ENCODE measurements at regions not wholly inside any gene's neighbourhood (a gene's known extent, or its start where the extent isn't known, plus 50 kb on each side); places are given as distances from the start of the nearest gene placed in this dataset.
"Not testable (repeated sequence)": the region's sequence is repeated elsewhere in the genome, so short reads cannot be mapped to it uniquely, and the experiment has no call there.

DNA sequence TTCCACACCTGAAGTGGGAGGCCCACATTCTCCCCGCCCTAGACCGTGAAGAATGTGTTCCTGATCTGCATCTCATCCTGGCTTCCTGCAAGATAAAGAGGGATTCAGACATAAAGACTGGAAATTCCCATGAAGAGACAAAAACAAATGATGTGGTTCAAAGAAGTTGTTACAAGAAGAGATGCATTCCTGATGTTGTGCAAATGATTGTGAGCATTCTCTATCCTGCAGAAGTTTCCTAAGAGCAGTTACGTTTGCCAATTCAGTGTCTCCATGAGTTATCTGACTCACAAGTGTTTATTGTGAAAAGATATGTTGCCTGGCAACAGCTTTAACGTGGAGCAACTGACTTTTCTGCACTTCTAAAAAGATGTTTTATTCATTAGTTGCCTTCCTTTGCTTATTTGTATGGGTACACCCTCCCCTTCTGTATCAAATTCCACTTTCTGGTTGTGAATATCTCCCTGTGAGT is 107.8 kb downstream of the ZIC4 start:
- Histone ChIP-seq H2BK120ac (ENCODE audit: low read depth, low read length) (no peak overlapping the region), H3K23ac (ENCODE audit: low read length in 2 of 2) (no peak overlapping the region), H3K18ac (ENCODE audit: low read depth in 1 of 2, low read length in 2 of 2) (no peak overlapping the region), H3K79me1 (replicated peaks; ENCODE audit: low read length, poor library complexity, severe bottlenecking) (no peaks in the 10 kb centered on the region), H3K14ac (ENCODE audit: low read length in 2 of 2) (no peak overlapping the region), H3K4me3 (ENCODE audit: insufficient read depth in 1 of 2, low read depth in 1 of 2, low read length in 2 of 2) (no peak overlapping the region), H2BK5ac (ENCODE audit: low read depth, low read length, poor library complexity, severe bottlenecking) (no peak overlapping the region), H2BK12ac (ENCODE audit: low read length in 2 of 2) (no peak overlapping the region), H3K27ac (ENCODE audit: low read length, poor library complexity, severe bottlenecking) (no peak overlapping the region), H3K9ac (ENCODE audit: low read length) (peak overlapping the region; percentile 85), H3K4me2 (ENCODE audit: low read length, poor library complexity, severe bottlenecking) (no peak overlapping the region), H2BK15ac (ENCODE audit: low read depth, poor library complexity, severe bottlenecking) (no peak overlapping the region), H3K27me3 (ENCODE audit: control insufficient read depth in 1 of 2, insufficient read depth in 1 of 2, low read length in 2 of 2) (no peaks in the 10 kb centered on the region), H3K4me1 (ENCODE audit: control insufficient read depth, insufficient read depth, low read depth, low read length) (peaks cover 1% of the 10 kb centered on the region), H2AK5ac (ENCODE audit: low read length, severe bottlenecking) (no peak overlapping the region), H3K9me3 (ENCODE audit: control insufficient read depth, low read length) (no peaks in the 10 kb centered on the region), H4K91ac (ENCODE audit: low read length) (no peak overlapping the region), H4K8ac (ENCODE audit: low read length) (no peak overlapping the region), H2AFZ (ENCODE audit: low read depth, low read length) (no peak overlapping the region), H3K36me3 (ENCODE audit: control insufficient read depth in 1 of 2, insufficient read depth in 2 of 2, low read depth in 1 of 2, low read length in 2 of 2) (no peaks in the 10 kb centered on the region), H3K4ac (ENCODE audit: low read depth in 1 of 2, low read length in 2 of 2) (no peak overlapping the region)
- WGBS = 37% methylated on average over 2 of the region's 4 CpGs
- peak; percentile 99 for DNase-seq

DNA sequence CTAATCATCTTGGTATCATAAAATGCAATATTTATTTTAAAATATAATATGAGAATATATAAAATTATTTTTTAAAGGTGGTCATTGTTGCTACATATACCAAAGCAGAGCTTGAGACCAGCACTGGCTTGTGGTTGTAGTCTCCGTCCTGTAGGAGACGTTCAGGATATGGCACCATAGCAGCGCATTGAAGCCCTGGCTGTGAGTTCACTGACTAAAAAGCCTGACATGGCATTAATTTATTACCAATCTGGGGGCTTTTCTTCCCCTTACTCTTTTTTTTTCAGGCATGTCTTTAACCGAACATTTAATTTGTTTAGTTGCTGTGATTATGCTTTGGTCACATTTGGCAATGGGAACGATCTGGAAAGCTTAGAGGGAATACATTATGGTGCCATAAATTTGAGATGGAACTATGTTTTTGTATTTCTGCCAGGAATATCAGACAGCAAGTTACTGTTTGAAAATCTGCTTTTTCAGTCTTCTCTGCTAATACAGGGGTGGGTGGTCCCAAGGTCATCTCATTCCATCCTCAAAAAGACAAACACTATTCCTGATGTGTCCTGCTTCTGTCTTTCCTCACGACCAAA is 108.5 kb downstream of the ZIC4 start:
- no peak overlapping the region for H3K27ac ChIP-seq (ENCODE audit: low read length, poor library complexity, severe bottlenecking)
- no peak overlapping the region for H3K4me2 ChIP-seq (ENCODE audit: low read length, poor library complexity, severe bottlenecking)
- H3K4ac ChIP-seq (ENCODE audit: low read depth in 1 of 2, low read length in 2 of 2) = no peak overlapping the region
- H3K79me1 ChIP-seq (replicated peaks; ENCODE audit: low read length, poor library complexity, severe bottlenecking) = no peaks in the 10 kb centered on the region
- H3K27me3 ChIP-seq (ENCODE audit: control insufficient read depth in 1 of 2, insufficient read depth in 1 of 2, low read length in 2 of 2) = no peaks in the 10 kb centered on the region
- no peak overlapping the region for H4K91ac ChIP-seq (ENCODE audit: low read length)
- no peak overlapping the region for H2BK120ac ChIP-seq (ENCODE audit: low read depth, low read length)
- no peak overlapping the region for H2AK5ac ChIP-seq (ENCODE audit: low read length, severe bottlenecking)
- H3K9ac ChIP-seq (ENCODE audit: low read length) = peak overlapping the region; percentile 85
- no peak overlapping the region for H3K4me3 ChIP-seq (ENCODE audit: insufficient read depth in 1 of 2, low read depth in 1 of 2, low read length in 2 of 2)
- no peak overlapping the region for H4K8ac ChIP-seq (ENCODE audit: low read length)
- H3K36me3 ChIP-seq (ENCODE audit: control insufficient read depth in 1 of 2, insufficient read depth in 2 of 2, low read depth in 1 of 2, low read length in 2 of 2) = no peaks in the 10 kb centered on the region
- H3K18ac ChIP-seq (ENCODE audit: low read depth in 1 of 2, low read length in 2 of 2) = no peak overlapping the region
- H2BK12ac ChIP-seq (ENCODE audit: low read length in 2 of 2) = no peak overlapping the region
- peaks cover 1% of the 10 kb centered on the region for H3K4me1 ChIP-seq (ENCODE audit: control insufficient read depth, insufficient read depth, low read depth, low read length)
- H2BK15ac ChIP-seq (ENCODE audit: low read depth, poor library complexity, severe bottlenecking) = no peak overlapping the region
- no peak for DNase-seq
- H2BK5ac ChIP-seq (ENCODE audit: low read depth, low read length, poor library complexity, severe bottlenecking) = no peak overlapping the region
- no peak overlapping the region for H3K14ac ChIP-seq (ENCODE audit: low read length in 2 of 2)
- no peaks in the 10 kb centered on the region for H3K9me3 ChIP-seq (ENCODE audit: control insufficient read depth, low read length)
- WGBS = 86% methylated on average over 5 of the region's 6 CpGs
- H3K23ac ChIP-seq (ENCODE audit: low read length in 2 of 2) = no peak overlapping the region
- H2AFZ ChIP-seq (ENCODE audit: low read depth, low read length) = no peak overlapping the region

DNA sequence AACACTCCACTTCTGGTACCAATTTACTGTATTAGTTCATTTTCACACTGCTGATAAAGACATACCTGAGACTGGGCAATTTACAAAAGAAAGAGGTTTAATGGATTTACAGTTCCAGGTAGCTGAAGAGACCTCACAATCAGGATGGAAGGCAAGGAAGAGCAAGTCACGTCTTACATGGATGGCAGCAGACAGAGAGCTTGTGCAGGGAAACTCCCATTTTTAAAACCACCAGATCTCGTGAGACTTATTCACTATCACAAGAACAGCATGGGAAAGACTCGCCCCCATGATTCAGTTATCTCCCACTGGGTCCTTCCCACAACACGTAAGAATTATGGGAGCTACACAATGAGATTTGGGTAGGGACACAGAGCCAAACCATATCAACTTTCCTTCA is 119.0 kb downstream of the ZIC4 start:
- H3K4ac ChIP-seq (ENCODE audit: low read depth in 1 of 2, low read length in 2 of 2); H3K14ac ChIP-seq (ENCODE audit: low read length in 2 of 2); H3K4me1 ChIP-seq (ENCODE audit: control insufficient read depth, insufficient read depth, low read depth, low read length); H3K36me3 ChIP-seq (ENCODE audit: control insufficient read depth in 1 of 2, insufficient read depth in 2 of 2, low read depth in 1 of 2, low read length in 2 of 2); H3K27ac ChIP-seq (ENCODE audit: low read length, poor library complexity, severe bottlenecking); H3K18ac ChIP-seq (ENCODE audit: low read depth in 1 of 2, low read length in 2 of 2); H2AK5ac ChIP-seq (ENCODE audit: low read length, severe bottlenecking); H3K4me3 ChIP-seq (ENCODE audit: insufficient read depth in 1 of 2, low read depth in 1 of 2, low read length in 2 of 2); H2BK5ac ChIP-seq (ENCODE audit: low read depth, low read length, poor library complexity, severe bottlenecking); DNase-seq; H2BK12ac ChIP-seq (ENCODE audit: low read length in 2 of 2); H3K9me3 ChIP-seq (ENCODE audit: control insufficient read depth, low read length); H3K27me3 ChIP-seq (ENCODE audit: control insufficient read depth in 1 of 2, insufficient read depth in 1 of 2, low read length in 2 of 2); H3K9ac ChIP-seq (ENCODE audit: low read length); H2BK15ac ChIP-seq (ENCODE audit: low read depth, poor library complexity, severe bottlenecking); H2BK120ac ChIP-seq (ENCODE audit: low read depth, low read length); H3K23ac ChIP-seq (ENCODE audit: low read length in 2 of 2); H2AFZ ChIP-seq (ENCODE audit: low read depth, low read length); H3K4me2 ChIP-seq (ENCODE audit: low read length, poor library complexity, severe bottlenecking); H4K8ac ChIP-seq (ENCODE audit: low read length); H4K91ac ChIP-seq (ENCODE audit: low read length); H3K79me1 ChIP-seq (replicated peaks; ENCODE audit: low read length, poor library complexity, severe bottlenecking): not testable (repeated sequence)
- 83% methylated on average over 4 of the region's 4 CpGs for WGBS

DNA sequence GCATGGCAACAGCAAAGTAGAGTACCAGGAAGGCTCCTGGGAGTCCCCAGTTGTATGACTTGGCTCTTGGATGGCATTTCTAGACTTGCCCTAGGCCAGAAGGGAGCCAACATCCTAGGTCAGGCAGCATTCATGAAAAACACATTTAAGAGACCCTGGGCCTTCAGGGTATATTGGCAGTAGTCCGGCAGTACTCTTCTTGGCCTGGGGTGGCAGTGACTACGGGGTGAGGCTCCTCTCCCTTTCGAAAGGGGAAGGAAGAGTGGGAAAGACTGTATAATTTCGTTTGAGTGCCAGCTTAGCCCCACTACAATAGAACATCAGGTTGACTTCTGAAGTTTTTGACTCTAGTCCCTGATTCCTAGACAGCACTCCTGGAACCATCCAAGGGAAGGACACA is 136.4 kb downstream of the ZIC4 start:
- 70% methylated on average over 4 of the region's 4 CpGs for WGBS
- no peak overlapping the region for H2BK120ac ChIP-seq (ENCODE audit: low read depth, low read length)
- no peak overlapping the region for H2AFZ ChIP-seq (ENCODE audit: low read depth, low read length)
- no peak overlapping the region for H2AK5ac ChIP-seq (ENCODE audit: low read length, severe bottlenecking)
- no peak for DNase-seq
- H3K4me3 ChIP-seq (ENCODE audit: insufficient read depth in 1 of 2, low read depth in 1 of 2, low read length in 2 of 2) = no peak overlapping the region
- no peak overlapping the region for H4K91ac ChIP-seq (ENCODE audit: low read length)
- no peak overlapping the region for H3K4me2 ChIP-seq (ENCODE audit: low read length, poor library complexity, severe bottlenecking)
- H3K9me3 ChIP-seq (ENCODE audit: control insufficient read depth, low read length) = peaks cover 17% of the 10 kb centered on the region
- no peak overlapping the region for H3K27ac ChIP-seq (ENCODE audit: low read length, poor library complexity, severe bottlenecking)
- H3K4me1 ChIP-seq (ENCODE audit: control insufficient read depth, insufficient read depth, low read depth, low read length) = no peaks in the 10 kb centered on the region
- no peak overlapping the region for H2BK12ac ChIP-seq (ENCODE audit: low read length in 2 of 2)
- no peak overlapping the region for H3K4ac ChIP-seq (ENCODE audit: low read depth in 1 of 2, low read length in 2 of 2)
- H2BK5ac ChIP-seq (ENCODE audit: low read depth, low read length, poor library complexity, severe bottlenecking) = no peak overlapping the region
- H4K8ac ChIP-seq (ENCODE audit: low read length) = no peak overlapping the region
- H3K27me3 ChIP-seq (ENCODE audit: control insufficient read depth in 1 of 2, insufficient read depth in 1 of 2, low read length in 2 of 2) = no peaks in the 10 kb centered on the region
- no peaks in the 10 kb centered on the region for H3K36me3 ChIP-seq (ENCODE audit: control insufficient read depth in 1 of 2, insufficient read depth in 2 of 2, low read depth in 1 of 2, low read length in 2 of 2)
- H3K9ac ChIP-seq (ENCODE audit: low read length) = no peak overlapping the region
- no peak overlapping the region for H3K14ac ChIP-seq (ENCODE audit: low read length in 2 of 2)
- no peak overlapping the region for H3K23ac ChIP-seq (ENCODE audit: low read length in 2 of 2)
- no peak overlapping the region for H2BK15ac ChIP-seq (ENCODE audit: low read depth, poor library complexity, severe bottlenecking)
- H3K18ac ChIP-seq (ENCODE audit: low read depth in 1 of 2, low read length in 2 of 2) = no peak overlapping the region
- no peaks in the 10 kb centered on the region for H3K79me1 ChIP-seq (replicated peaks; ENCODE audit: low read length, poor library complexity, severe bottlenecking)
